K562 (cell line): ENCODE measurements at regions not wholly inside any gene's neighbourhood (a gene's known extent, or its start where the extent isn't known, plus 50 kb on each side); places are given as distances from the start of the nearest gene placed in this dataset.

ENCODE experiments used
- ATAC-seq: fragments of 200-7000 bp; cut with Tn5 transposase; 3 replicates; pipeline ENCODE4 v1.9.1; 2020; ENCODE audit warnings: moderate library complexity
- BruUV-seq: library from RNA; stranded (reverse); fragments of 400-500 nt; replicated peaks from 2 replicates; lab custom pipeline; 2021; lab: Mats Ljungman, UMichigan
- CTCF ChIA-PET: fragments of 300-600 bp; formaldehyde crosslinking; extraction: SDS; loops from one replicate; lab custom pipeline; 2021; ENCODE audit warnings: low intra/inter-chr PET ratio; lab: Yijun Ruan, JAX
- POLR2A ChIA-PET: fragments of 300-600, 350-650 bp; sonication (Branson Sonifier 250); formaldehyde crosslinking; extraction: SDS; loops from one replicate; lab custom pipeline; 2021; ENCODE audit warnings: antibody characterized with exemption, inconsistent platforms; lab: Yijun Ruan, JAX
- DNase-seq, 4 experiments: peaks; one replicate each; pipeline versions ENCODE4 v3.0.0 to v3.0.0-alpha.2; 2011 to 2018; ENCODE audit warnings: low spot score in 3 of 4, mixed read lengths in 3 of 4; ENCODE audit errors: extremely low read depth in 1 of 4
- FAIRE-seq: peaks from 2 replicates; lab custom pipeline; 2011; peaks lifted over from hg19 to GRCh38; lab: Jason Lieb, UNC
- H2AFZ ChIP-seq: 2 replicates; pipeline ENCODE4 v1.6.0; 2011; ENCODE audit warnings: low read depth, low read length, control low read depth, inconsistent platforms
- H3K27ac ChIP-seq: fragments of 200-600 bp; 3 replicates; pipeline ENCODE4 v1.8.0; 2011; ENCODE audit warnings: low read depth, mild to moderate bottlenecking, control low read depth, inconsistent platforms, low read length, moderate library complexity, mixed read lengths; ENCODE audit errors: extremely low read depth
- H3K27me3 ChIP-seq, 2 experiments: fragments of 300-600 bp in 1 of 2; 2 replicates in 1 of 2; 3 replicates in 1 of 2; pipeline versions ENCODE4 v1.6.0 to v1.8.0; 2011; ENCODE audit warnings: inconsistent platforms in 2 of 2, low read length in 2 of 2, mild to moderate bottlenecking in 1 of 2, mixed read lengths in 1 of 2, moderate library complexity in 1 of 2; ENCODE audit not compliant: control insufficient read depth in 2 of 2, insufficient read depth in 2 of 2
- H3K36me3 ChIP-seq: fragments of 300-600 bp; 3 replicates; pipeline ENCODE4 v1.8.0; 2011; ENCODE audit warnings: mild to moderate bottlenecking, low read length, inconsistent platforms; ENCODE audit not compliant: control insufficient read depth, insufficient read depth
- H3K4me1 ChIP-seq, 2 experiments: fragments of 200-600 bp in 1 of 2; replicated peaks in 1 of 2; 2 replicates in 1 of 2; 3 replicates in 1 of 2; pipeline versions ENCODE4 v1.5.1 to v1.8.0; 2011; ENCODE audit warnings: inconsistent platforms in 2 of 2, low read length in 2 of 2, mild to moderate bottlenecking in 1 of 2, mixed read lengths in 1 of 2, moderate library complexity in 1 of 2; ENCODE audit not compliant: control insufficient read depth in 2 of 2, insufficient read depth in 2 of 2
- H3K4me2 ChIP-seq: 2 replicates; pipeline ENCODE4 v1.6.1; 2011; ENCODE audit warnings: low read length, control low read depth, inconsistent platforms, mixed read lengths; ENCODE audit not compliant: insufficient read depth
- H3K4me3 ChIP-seq: fragments of 200-600 bp; sonication (generic), shearing (Covaris generic); 2 replicates; pipeline ENCODE4 v1.5.1; 2016; ENCODE audit warnings: control low read depth, inconsistent platforms
- H3K79me2 ChIP-seq: fragments of 200-600 bp; 3 replicates; pipeline ENCODE4 v1.8.0; 2011; ENCODE audit warnings: low read length, inconsistent platforms; ENCODE audit not compliant: control insufficient read depth, insufficient read depth
- H3K9ac ChIP-seq, 2 experiments: 2 replicates each; pipeline versions ENCODE4 v1.6.0 to v1.6.1; 2011; ENCODE audit warnings: low read depth in 2 of 2, low read length in 2 of 2, control low read depth in 1 of 2, inconsistent platforms in 1 of 2, mild to moderate bottlenecking in 1 of 2, mixed read lengths in 1 of 2; ENCODE audit not compliant: insufficient read depth in 1 of 2
- H3K9me1 ChIP-seq: one replicate; pipeline ENCODE4 v1.6.0; 2011; ENCODE audit warnings: inconsistent platforms, mild to moderate bottlenecking, low read length, moderate library complexity; ENCODE audit not compliant: control insufficient read depth, insufficient read depth
- H3K9me3 ChIP-seq: replicated peaks from 2 replicates; pipeline ENCODE4 v1.5.1; 2011; ENCODE audit warnings: low read depth, low read length, inconsistent platforms; ENCODE audit not compliant: control insufficient read depth, insufficient read depth
- H4K20me1 ChIP-seq: replicated peaks from 2 replicates; pipeline ENCODE4 v1.6.1; 2011; ENCODE audit warnings: low read length, inconsistent platforms, mixed read lengths; ENCODE audit not compliant: control insufficient read depth, insufficient read depth
- BCOR ChIP-seq: fragments of 450-650 bp; IDR thresholded peaks from 2 replicates; pipeline ENCODE4 v1.6.1; 2016
- E2F6 ChIP-seq, 2 experiments: IDR thresholded peaks; 2 replicates each; pipeline ENCODE4 v1.6.1; 2011; ENCODE audit warnings: borderline replicate concordance in 1 of 2, control low read depth in 1 of 2, low read depth in 1 of 2, low read length in 1 of 2, mild to moderate bottlenecking in 1 of 2, mixed read lengths in 1 of 2, moderate library complexity in 1 of 2; ENCODE audit not compliant: insufficient read depth in 1 of 2, insufficient read length in 1 of 2, poor library complexity in 1 of 2, severe bottlenecking in 1 of 2; ENCODE audit errors: extremely low read depth in 1 of 2
- ID3 ChIP-seq, 2 experiments: fragments of 250-450 bp in 1 of 2; fragments of 450-650 bp in 1 of 2; sonication (Bioruptor Pico) in 1 of 2; IDR thresholded peaks; 2 replicates each; pipeline versions ENCODE4 v1.6.1 to v1.8.0; 2016 to 2021; ENCODE audit warnings: mild to moderate bottlenecking in 2 of 2, moderate library complexity in 2 of 2, missing compliant biosample characterization in 1 of 2, missing genetic modification characterization in 1 of 2
- POLR2H ChIP-seq: IDR thresholded peaks from 2 replicates; pipeline ENCODE4 v1.6.1; 2016; ENCODE audit warnings: missing genetic modification characterization, low read depth, mild to moderate bottlenecking, control low read depth, missing compliant biosample characterization, moderate library complexity
- REST ChIP-seq, 2 experiments: fragments of 450-650 bp; formaldehyde crosslinking in 1 of 2; IDR thresholded peaks; 2 replicates each; pipeline versions ENCODE4 v1.4.0 to v1.6.1; 2014 to 2020; ENCODE audit warnings: mild to moderate bottlenecking in 2 of 2, borderline replicate concordance in 1 of 2, low read depth in 1 of 2
- THAP12 ChIP-seq: fragments of 250-450 bp; sonication (Bioruptor Pico); IDR thresholded peaks from 2 replicates; pipeline ENCODE4 v1.9.0; 2021; ENCODE audit warnings: mild to moderate bottlenecking, inconsistent platforms
- ZKSCAN8 ChIP-seq: fragments of 200-800 bp; sonication (Bioruptor generic); IDR thresholded peaks from 2 replicates; pipeline ENCODE4 v1.6.1; 2016; ENCODE audit warnings: missing genetic modification characterization, missing compliant biosample characterization
- WGBS: fragments of 100-300 bp; shearing (Covaris generic); methylation state at CpG from one replicate; pipeline ENCODE4 v1.1.6; 2016; ENCODE audit warnings: low coverage, mixed read lengths; ENCODE audit not compliant: insufficient coverage; ENCODE audit errors: missing lambda C conversion rate; 5-methylcytosine and 5-hydroxymethylcytosine counted together
- in situ Hi-C: fragments of 300-500 bp; cut with MboI; formaldehyde crosslinking; loops from 4 replicates; pipeline ENCODE4 v1.15.0; 2018; ENCODE audit warnings: inconsistent platforms, mixed read lengths
- intact Hi-C: fragments of 100-400 bp; cut with micrococcal nuclease; formaldehyde crosslinking; loops from 2 replicates; pipeline ENCODE4 v1.14.2; 2022

- POLR2A ChIA-PET, result no interaction called here
- in situ Hi-C loops (no loop called here), intact Hi-C loops (no loop called here)
- DNase-seq (no peak), FAIRE-seq (no peak), ATAC-seq (no peak)
- H3K9me3 ChIP-seq, result no peaks in the 10 kb centered on the region
- peaks cover 11 to 13% of the 10 kb centered on the region in 2 experiments for H3K27me3 ChIP-seq
- H3K9ac ChIP-seq, result no peak overlapping the region
- no peaks in the 10 kb centered on the region for H3K9me1 ChIP-seq
- 2% methylated on average over 4 of the region's 4 CpGs for WGBS
- H3K4me1 ChIP-seq, result no peaks in the 10 kb centered on the region
- BruUV-seq, result no TSS peak
- no peak overlapping the region for H2AFZ ChIP-seq
- H4K20me1 ChIP-seq, result no peaks in the 10 kb centered on the region; the same call in 1 of the 2 replicates
- CTCF ChIA-PET, result no interaction called here
- H3K27ac ChIP-seq, result no peak overlapping the region
- H3K4me3 ChIP-seq, result no peak overlapping the region
- H3K4me2 ChIP-seq, result no peak overlapping the region
- H3K36me3 ChIP-seq, result no peaks in the 10 kb centered on the region
- H3K79me2 ChIP-seq, result no peaks in the 10 kb centered on the region
- TF ChIP-seq THAP12 (CRISPR knock-in tag), result no peak
- TF ChIP-seq E2F6 (IDR thresholded peaks at IDR 0.05; ENCODE audit: borderline replicate concordance in 1 of 2, extremely low read depth in 1 of 2, insufficient read depth in 1 of 2, insufficient read length in 1 of 2, low read depth in 1 of 2, low read length in 1 of 2, poor library complexity in 1 of 2, severe bottlenecking in 1 of 2), result no peak
- TF ChIP-seq BCOR, result no peak
- no peak for TF ChIP-seq ZKSCAN8 (CRISPR knock-in tag)
- no peak for TF ChIP-seq ID3 (CRISPR knock-in tag; IDR thresholded peaks at IDR 0.05)
- no peak for TF ChIP-seq ID3 (tag; IDR thresholded peaks at IDR 0.05)
- TF ChIP-seq REST (IDR thresholded peaks at IDR 0.05; ENCODE audit: borderline replicate concordance), result no peak
- no peak for TF ChIP-seq REST (CRISPR knock-in tag; IDR thresholded peaks at IDR 0.05; ENCODE audit: low read depth)
- TF ChIP-seq POLR2H (tag), result no peak
Observed at GRCh38 chr7:27347276-27347640, 104.7 kb downstream of the EVX1 start.
